ENCODE measurements at regions not wholly inside any gene's neighbourhood (a gene's known extent, or its start where the extent isn't known, plus 50 kb on each side); places are given as distances from the start of the nearest gene placed in this dataset.

DNA sequence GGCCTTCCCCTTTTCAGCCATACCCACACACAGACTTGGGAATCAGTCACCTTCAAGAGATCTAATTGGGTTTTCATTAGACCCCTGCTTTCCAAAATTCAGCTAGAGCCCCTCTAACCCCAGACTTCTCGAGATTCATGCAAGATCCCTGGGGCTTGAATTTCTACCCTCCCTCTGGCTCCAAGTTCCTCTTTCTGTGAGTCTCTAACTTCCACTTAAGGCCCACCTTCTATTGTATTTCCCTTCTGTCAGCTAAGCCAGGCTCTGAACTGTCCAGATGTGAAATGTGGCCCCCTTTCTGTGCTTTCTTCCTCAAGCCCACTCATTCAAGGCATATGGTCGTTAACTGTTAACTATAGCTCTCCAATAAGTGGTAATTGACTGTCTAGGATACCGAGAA lies 132.2 kb downstream of the ZNF365 start (continued):
- no peak for TF ChIP-seq RFX5 (IDR thresholded peaks at IDR 0.05; ENCODE audit: low read length)
- TF ChIP-seq POLR2AphosphoS5 (IDR thresholded peaks at IDR 0.05; ENCODE audit: low read depth, low read length) = no peak
- no peak for TF ChIP-seq SIN3A (IDR thresholded peaks at IDR 0.05; ENCODE audit: borderline replicate concordance, low read depth, low read length)
- no peak for TF ChIP-seq TEAD4 (IDR thresholded peaks at IDR 0.05; ENCODE audit: borderline replicate concordance, insufficient read depth)

DNA sequence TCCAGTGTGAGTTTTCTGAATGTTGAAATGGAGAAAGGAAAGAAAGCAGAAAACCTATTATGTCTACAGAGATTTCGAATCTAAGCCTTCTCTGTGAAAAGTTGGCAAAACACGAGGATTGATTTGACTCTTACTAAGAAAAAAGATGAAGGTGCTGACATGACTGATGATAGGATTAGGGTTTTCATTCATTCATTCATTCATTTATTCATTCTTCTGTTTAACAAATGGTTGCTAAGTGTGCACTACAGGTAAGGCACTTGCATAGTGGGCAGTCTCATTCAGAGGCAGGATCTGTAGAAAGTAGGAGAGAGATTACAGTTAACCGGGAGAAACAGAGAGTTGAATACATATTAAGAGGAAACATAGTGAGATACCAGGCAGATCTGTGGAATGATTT lies 137.1 kb downstream of the ZNF365 start:
- no peak overlapping the region for H3K27ac ChIP-seq (ENCODE audit: low read depth in 2 of 2, low read length in 1 of 2)
- ChIA-PET CTCF (no interaction called here), POLR2A (no interaction called here)
- TF ChIP-seq JUND (IDR thresholded peaks at IDR 0.05) (no peak), CHD2 (IDR thresholded peaks at IDR 0.05; ENCODE audit: low read length, partially characterized antibody) (no peak), YY1 (IDR thresholded peaks at IDR 0.05; ENCODE audit: low read depth) (no peak), MXI1 (IDR thresholded peaks at IDR 0.05; ENCODE audit: low read depth, low read length) (no peak), FOXM1 (IDR thresholded peaks at IDR 0.05; ENCODE audit: low read depth) (no peak), EP300 (IDR thresholded peaks at IDR 0.05; ENCODE audit: borderline replicate concordance in 1 of 2, low read depth in 1 of 2, low read length in 1 of 2) (no peak), TAF1 (IDR thresholded peaks at IDR 0.05; ENCODE audit: borderline replicate concordance, low read depth, low read length) (no peak), USF2 (IDR thresholded peaks at IDR 0.05; ENCODE audit: borderline replicate concordance, low read depth, low read length) (no peak), RAD21 (IDR thresholded peaks at IDR 0.05; ENCODE audit: low read length) (no peak), GABPA (IDR thresholded peaks at IDR 0.05; ENCODE audit: low read depth) (no peak)
- TF ChIP-seq, protein P1, sequence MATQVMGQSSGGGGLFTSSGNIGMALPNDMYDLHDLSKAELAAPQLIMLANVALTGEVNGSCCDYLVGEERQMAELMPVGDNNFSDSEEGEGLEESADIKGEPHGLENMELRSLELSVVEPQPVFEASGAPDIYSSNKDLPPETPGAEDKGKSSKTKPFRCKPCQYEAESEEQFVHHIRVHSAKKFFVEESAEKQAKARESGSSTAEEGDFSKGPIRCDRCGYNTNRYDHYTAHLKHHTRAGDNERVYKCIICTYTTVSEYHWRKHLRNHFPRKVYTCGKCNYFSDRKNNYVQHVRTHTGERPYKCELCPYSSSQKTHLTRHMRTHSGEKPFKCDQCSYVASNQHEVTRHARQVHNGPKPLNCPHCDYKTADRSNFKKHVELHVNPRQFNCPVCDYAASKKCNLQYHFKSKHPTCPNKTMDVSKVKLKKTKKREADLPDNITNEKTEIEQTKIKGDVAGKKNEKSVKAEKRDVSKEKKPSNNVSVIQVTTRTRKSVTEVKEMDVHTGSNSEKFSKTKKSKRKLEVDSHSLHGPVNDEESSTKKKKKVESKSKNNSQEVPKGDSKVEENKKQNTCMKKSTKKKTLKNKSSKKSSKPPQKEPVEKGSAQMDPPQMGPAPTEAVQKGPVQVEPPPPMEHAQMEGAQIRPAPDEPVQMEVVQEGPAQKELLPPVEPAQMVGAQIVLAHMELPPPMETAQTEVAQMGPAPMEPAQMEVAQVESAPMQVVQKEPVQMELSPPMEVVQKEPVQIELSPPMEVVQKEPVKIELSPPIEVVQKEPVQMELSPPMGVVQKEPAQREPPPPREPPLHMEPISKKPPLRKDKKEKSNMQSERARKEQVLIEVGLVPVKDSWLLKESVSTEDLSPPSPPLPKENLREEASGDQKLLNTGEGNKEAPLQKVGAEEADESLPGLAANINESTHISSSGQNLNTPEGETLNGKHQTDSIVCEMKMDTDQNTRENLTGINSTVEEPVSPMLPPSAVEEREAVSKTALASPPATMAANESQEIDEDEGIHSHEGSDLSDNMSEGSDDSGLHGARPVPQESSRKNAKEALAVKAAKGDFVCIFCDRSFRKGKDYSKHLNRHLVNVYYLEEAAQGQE (IDR thresholded peaks at IDR 0.05; ENCODE audit: low read depth, low read length) = no peak
- TF ChIP-seq, protein P2, sequence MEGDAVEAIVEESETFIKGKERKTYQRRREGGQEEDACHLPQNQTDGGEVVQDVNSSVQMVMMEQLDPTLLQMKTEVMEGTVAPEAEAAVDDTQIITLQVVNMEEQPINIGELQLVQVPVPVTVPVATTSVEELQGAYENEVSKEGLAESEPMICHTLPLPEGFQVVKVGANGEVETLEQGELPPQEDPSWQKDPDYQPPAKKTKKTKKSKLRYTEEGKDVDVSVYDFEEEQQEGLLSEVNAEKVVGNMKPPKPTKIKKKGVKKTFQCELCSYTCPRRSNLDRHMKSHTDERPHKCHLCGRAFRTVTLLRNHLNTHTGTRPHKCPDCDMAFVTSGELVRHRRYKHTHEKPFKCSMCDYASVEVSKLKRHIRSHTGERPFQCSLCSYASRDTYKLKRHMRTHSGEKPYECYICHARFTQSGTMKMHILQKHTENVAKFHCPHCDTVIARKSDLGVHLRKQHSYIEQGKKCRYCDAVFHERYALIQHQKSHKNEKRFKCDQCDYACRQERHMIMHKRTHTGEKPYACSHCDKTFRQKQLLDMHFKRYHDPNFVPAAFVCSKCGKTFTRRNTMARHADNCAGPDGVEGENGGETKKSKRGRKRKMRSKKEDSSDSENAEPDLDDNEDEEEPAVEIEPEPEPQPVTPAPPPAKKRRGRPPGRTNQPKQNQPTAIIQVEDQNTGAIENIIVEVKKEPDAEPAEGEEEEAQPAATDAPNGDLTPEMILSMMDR (IDR thresholded peaks at IDR 0.05) = no peak
- WGBS (ENCODE audit: low lambda C conversion rate) = 72% methylated on average over 3 of the region's 3 CpGs
- no peak overlapping the region for H2AFZ ChIP-seq (ENCODE audit: low read depth)
- H3K79me2 ChIP-seq (ENCODE audit: insufficient read depth) = no peaks in the 10 kb centered on the region
- H4K20me1 ChIP-seq (ENCODE audit: insufficient read depth) = no peaks in the 10 kb centered on the region
- no peaks in the 10 kb centered on the region for H3K27me3 ChIP-seq (ENCODE audit: insufficient read depth)
- H3K4me3 ChIP-seq (ENCODE audit: low read depth in 2 of 2, low read length in 1 of 2) = no peak overlapping the region
- no peak overlapping the region for H3K4me2 ChIP-seq
- no peak overlapping the region for H3K9ac ChIP-seq
- H3K4me1 ChIP-seq (ENCODE audit: control insufficient read depth in 1 of 2, insufficient read depth in 2 of 2, low read depth in 1 of 2, low read length in 1 of 2) = no peaks in the 10 kb centered on the region
- H3K9me3 ChIP-seq = no peaks in the 10 kb centered on the region
- no peaks in the 10 kb centered on the region for H3K36me3 ChIP-seq (replicated peaks in 1 of 2; ENCODE audit: control insufficient read depth in 1 of 2, insufficient read depth in 2 of 2, low read length in 1 of 2)
- no peaks in the 10 kb centered on the region for H3K9me2 ChIP-seq
- no peak for DNase-seq
- no peaks in the 10 kb centered on the region for H3F3A ChIP-seq (replicated peaks; ENCODE audit: insufficient read depth)

Measured in SK-N-SH (cell line).